ENCODE measurements at regions not wholly inside any gene's neighbourhood (a gene's known extent, or its start where the extent isn't known, plus 50 kb on each side); places are given as distances from the start of the nearest gene placed in this dataset.

DNA sequence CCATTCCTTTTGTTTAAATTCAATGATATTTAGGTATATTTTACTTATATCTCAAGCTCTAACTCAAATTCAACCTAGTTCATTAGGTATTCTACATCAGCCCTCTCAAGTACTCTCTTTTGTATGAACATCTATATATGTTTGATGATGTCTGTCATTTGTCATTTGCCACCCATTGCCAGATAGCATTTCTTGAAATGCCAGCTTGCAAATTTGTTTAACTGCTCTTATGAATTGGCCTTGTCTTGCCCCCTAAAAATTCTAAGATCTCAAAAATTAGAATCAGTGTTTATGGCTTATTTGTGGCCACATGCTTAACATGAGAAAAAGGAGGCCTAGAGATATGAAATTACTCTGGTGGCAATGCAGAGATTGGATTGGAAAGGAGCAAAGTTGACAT is 1140.3 kb upstream of the DDX18 start:
- TF ChIP-seq, protein P1, sequence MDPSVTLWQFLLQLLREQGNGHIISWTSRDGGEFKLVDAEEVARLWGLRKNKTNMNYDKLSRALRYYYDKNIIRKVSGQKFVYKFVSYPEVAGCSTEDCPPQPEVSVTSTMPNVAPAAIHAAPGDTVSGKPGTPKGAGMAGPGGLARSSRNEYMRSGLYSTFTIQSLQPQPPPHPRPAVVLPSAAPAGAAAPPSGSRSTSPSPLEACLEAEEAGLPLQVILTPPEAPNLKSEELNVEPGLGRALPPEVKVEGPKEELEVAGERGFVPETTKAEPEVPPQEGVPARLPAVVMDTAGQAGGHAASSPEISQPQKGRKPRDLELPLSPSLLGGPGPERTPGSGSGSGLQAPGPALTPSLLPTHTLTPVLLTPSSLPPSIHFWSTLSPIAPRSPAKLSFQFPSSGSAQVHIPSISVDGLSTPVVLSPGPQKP (IDR thresholded peaks at IDR 0.05; ENCODE audit: borderline replicate concordance, low read depth, low read length): no peak
- TF ChIP-seq CEBPB (IDR thresholded peaks at IDR 0.05; ENCODE audit: low read depth, low read length): no peak
